ENCODE measurements at regions not wholly inside any gene's neighbourhood (a gene's known extent, or its start where the extent isn't known, plus 50 kb on each side); places are given as distances from the start of the nearest gene placed in this dataset.

- DNase-seq (ENCODE audit: low read depth in 2 of 2, low spot score in 1 of 2): no peak
Measured at GRCh38 chr16:49910541-49911071, 54.7 kb upstream of the ZNF423 start.

- no peak for DNase-seq (ENCODE audit: low read depth in 2 of 2, low spot score in 1 of 2)
Measured at GRCh38 chr16:49911430-49911829, 55.5 kb upstream of the ZNF423 start.

GRCh38 chr16:49912721-49913120, 56.8 kb upstream of the ZNF423 start:
- no peak for DNase-seq (ENCODE audit: low read depth in 2 of 2, low spot score in 1 of 2)

GRCh38 chr16:49913720-49914119, 57.8 kb upstream of the ZNF423 start:
- DNase-seq (ENCODE audit: low read depth in 2 of 2, low spot score in 1 of 2): no peak

GRCh38 chr16:49914657-49915056, 58.7 kb upstream of the ZNF423 start:
- no peak for DNase-seq (ENCODE audit: low read depth in 2 of 2, low spot score in 1 of 2)

GRCh38 chr16:49918257-49918656, 62.3 kb upstream of the ZNF423 start:
- DNase-seq (ENCODE audit: low read depth in 2 of 2, low spot score in 1 of 2): no peak

- no peak for DNase-seq (ENCODE audit: low read depth in 2 of 2, low spot score in 1 of 2)
Measured at GRCh38 chr16:49919327-49919726, 63.4 kb upstream of the ZNF423 start.

GRCh38 chr16:49920397-49920796, 64.5 kb upstream of the ZNF423 start:
- no peak for DNase-seq (ENCODE audit: low read depth in 2 of 2, low spot score in 1 of 2)

GRCh38 chr16:49921106-49921505, 65.2 kb upstream of the ZNF423 start:
- no peak for DNase-seq (ENCODE audit: low read depth in 2 of 2, low spot score in 1 of 2)

GRCh38 chr16:49921791-49922456, 66.0 kb upstream of the ZNF423 start:
- DNase-seq (ENCODE audit: low read depth in 2 of 2, low spot score in 1 of 2): peak in 1 of 2 donors; percentile 5

- no peak for DNase-seq (ENCODE audit: low read depth in 2 of 2, low spot score in 1 of 2)
Measured at GRCh38 chr16:49923411-49923810, 67.5 kb upstream of the ZNF423 start.

GRCh38 chr16:49924078-49924477, 68.2 kb upstream of the ZNF423 start:
- no peak for DNase-seq (ENCODE audit: low read depth in 2 of 2, low spot score in 1 of 2)

- DNase-seq (ENCODE audit: low read depth in 2 of 2, low spot score in 1 of 2): no peak
Measured at GRCh38 chr16:49926941-49927340, 71.0 kb upstream of the ZNF423 start.

GRCh38 chr16:49928176-49929041, 72.5 kb upstream of the ZNF423 start:
- no peak for DNase-seq (ENCODE audit: low read depth in 2 of 2, low spot score in 1 of 2)

GRCh38 chr16:49929626-49930025, 73.7 kb upstream of the ZNF423 start:
- no peak for DNase-seq (ENCODE audit: low read depth in 2 of 2, low spot score in 1 of 2)

- no peak for DNase-seq (ENCODE audit: low read depth in 2 of 2, low spot score in 1 of 2)
Measured at GRCh38 chr16:49930841-49931240, 74.9 kb upstream of the ZNF423 start.

GRCh38 chr16:49931266-49931665, 75.4 kb upstream of the ZNF423 start:
- no peak for DNase-seq (ENCODE audit: low read depth in 2 of 2, low spot score in 1 of 2)

GRCh38 chr16:49931916-49932315, 76.0 kb upstream of the ZNF423 start:
- DNase-seq (ENCODE audit: low read depth in 2 of 2, low spot score in 1 of 2): no peak

- DNase-seq (ENCODE audit: low read depth in 2 of 2, low spot score in 1 of 2): no peak
Measured at GRCh38 chr16:49932434-49932833, 76.5 kb upstream of the ZNF423 start.

- DNase-seq (ENCODE audit: low read depth in 2 of 2, low spot score in 1 of 2): no peak
Measured at GRCh38 chr16:49932946-49933345, 77.0 kb upstream of the ZNF423 start.

GRCh38 chr16:49936791-49937190, 80.9 kb upstream of the ZNF423 start:
- DNase-seq (ENCODE audit: low read depth in 2 of 2, low spot score in 1 of 2): no peak

- no peak for DNase-seq (ENCODE audit: low read depth in 2 of 2, low spot score in 1 of 2)
Measured at GRCh38 chr16:49937886-49938285, 82.0 kb upstream of the ZNF423 start.
